WTC11 (cell line): ENCODE measurements at regions not wholly inside any gene's neighbourhood (a gene's known extent, or its start where the extent isn't known, plus 50 kb on each side); places are given as distances from the start of the nearest gene placed in this dataset.

Source experiments
- ATF1 ChIP-seq: sonication (generic); formaldehyde crosslinking; IDR thresholded peaks from 2 replicates; pipeline ENCODE4 v1.8.1; 2023; ENCODE audit warnings: mild to moderate bottlenecking, moderate library complexity, missing genetic modification reagents
- CTCF ChIP-seq: fragments of 200-600 bp; IDR thresholded peaks from 2 replicates; pipeline ENCODE4 v1.8.0; 2022; ENCODE audit warnings: antibody characterized with exemption
- MAX ChIP-seq: sonication (generic); formaldehyde crosslinking; IDR thresholded peaks from 2 replicates; pipeline ENCODE4 v1.8.0; 2022; ENCODE audit warnings: mild to moderate bottlenecking, missing genetic modification reagents
- NFE2L1 ChIP-seq: sonication (generic); formaldehyde crosslinking; IDR thresholded peaks from 2 replicates; pipeline ENCODE4 v1.8.1; 2023; ENCODE audit warnings: missing genetic modification reagents

- TF ChIP-seq MAX (CRISPR knock-in tag) (no peak), NFE2L1 (CRISPR knock-in tag) (no peak), CTCF (no peak), ATF1 (CRISPR knock-in tag) (no peak)
Observed at GRCh38 chr3:166205158-166205557, 367.9 kb upstream of the BCHE start.
